Ectodermal cell (in vitro differentiated cells): ENCODE measurements at regions not wholly inside any gene's neighbourhood (a gene's known extent, or its start where the extent isn't known, plus 50 kb on each side); places are given as distances from the start of the nearest gene placed in this dataset.
"Not testable (repeated sequence)": the region's sequence is repeated elsewhere in the genome, so short reads cannot be mapped to it uniquely, and the experiment has no call there.

Source experiments
- H3K27ac ChIP-seq: 2 replicates; pipeline ENCODE4 v1.7.0; 2013; ENCODE audit warnings: mild to moderate bottlenecking, low read depth, low read length; ENCODE audit not compliant: insufficient read depth, poor library complexity, severe bottlenecking
- H3K27me3 ChIP-seq: 2 replicates; pipeline ENCODE4 v1.7.0; 2013; ENCODE audit warnings: mild to moderate bottlenecking, low read length; ENCODE audit not compliant: insufficient read depth, control insufficient read depth, poor library complexity, severe bottlenecking
- H3K36me3 ChIP-seq: one replicate; pipeline ENCODE4 v1.7.0; 2013; ENCODE audit warnings: low read length; ENCODE audit not compliant: control insufficient read depth, insufficient read depth
- H3K4me1 ChIP-seq: one replicate; pipeline ENCODE4 v1.7.0; 2013; ENCODE audit warnings: low read length; ENCODE audit not compliant: control insufficient read depth, insufficient read depth
- H3K4me3 ChIP-seq: 2 replicates; pipeline ENCODE4 v1.7.0; 2013; ENCODE audit warnings: low read depth, low read length, control low read depth; ENCODE audit not compliant: insufficient read depth
- H3K9me3 ChIP-seq: 2 replicates; pipeline ENCODE4 v1.7.0; 2013; ENCODE audit warnings: mild to moderate bottlenecking, low read length, moderate library complexity; ENCODE audit not compliant: control insufficient read depth
- WGBS, 2 experiments: methylation state at CpG; one replicate each; pipeline ENCODE4 v1.1.7; 2013; ENCODE audit warnings: missing lambda C conversion rate in 2 of 2; 5-methylcytosine and 5-hydroxymethylcytosine counted together

DNA sequence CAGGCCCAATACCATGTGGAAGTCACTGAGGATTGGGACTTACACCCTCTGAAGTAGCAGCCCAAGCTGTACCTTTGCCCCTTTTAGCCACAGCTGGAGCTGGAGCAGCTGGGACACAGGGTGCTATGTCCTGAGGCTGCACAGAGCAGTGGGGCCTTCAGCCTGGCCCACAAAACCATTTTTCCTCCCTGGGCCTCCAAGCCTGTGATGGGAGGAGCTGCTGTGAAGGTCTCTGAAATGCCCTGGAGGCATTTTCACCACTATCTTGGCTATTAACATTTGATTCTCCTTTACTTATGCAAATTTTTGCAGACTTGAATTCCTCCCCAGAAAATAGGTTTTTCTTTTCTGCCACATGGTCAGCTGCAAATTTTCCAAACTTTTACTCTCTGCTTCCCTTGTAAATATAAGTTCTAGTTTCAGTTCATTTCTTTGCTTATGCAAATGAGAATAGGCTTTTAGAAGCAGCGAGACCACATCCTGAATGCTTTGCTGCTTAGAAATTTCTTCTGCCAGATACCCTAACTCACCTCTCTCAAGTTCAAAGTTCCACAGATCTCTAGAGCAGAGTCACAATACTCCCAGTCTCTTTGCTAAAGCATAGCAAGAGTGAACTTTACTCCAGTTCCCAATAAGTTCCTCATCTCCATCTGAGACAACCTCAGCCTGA, 213.8 kb upstream of the MGAT5 start:
- H3K36me3 ChIP-seq, result no peaks in the 10 kb centered on the region
- no peaks in the 10 kb centered on the region for H3K9me3 ChIP-seq
- no peaks in the 10 kb centered on the region for H3K27me3 ChIP-seq
- H3K4me3 ChIP-seq, result no peak overlapping the region
- 84 to 92% methylated on average over 1 of the region's 1 CpG for WGBS, 2 experiments
- H3K27ac ChIP-seq, result no peak overlapping the region
- H3K4me1 ChIP-seq, result no peaks in the 10 kb centered on the region

DNA sequence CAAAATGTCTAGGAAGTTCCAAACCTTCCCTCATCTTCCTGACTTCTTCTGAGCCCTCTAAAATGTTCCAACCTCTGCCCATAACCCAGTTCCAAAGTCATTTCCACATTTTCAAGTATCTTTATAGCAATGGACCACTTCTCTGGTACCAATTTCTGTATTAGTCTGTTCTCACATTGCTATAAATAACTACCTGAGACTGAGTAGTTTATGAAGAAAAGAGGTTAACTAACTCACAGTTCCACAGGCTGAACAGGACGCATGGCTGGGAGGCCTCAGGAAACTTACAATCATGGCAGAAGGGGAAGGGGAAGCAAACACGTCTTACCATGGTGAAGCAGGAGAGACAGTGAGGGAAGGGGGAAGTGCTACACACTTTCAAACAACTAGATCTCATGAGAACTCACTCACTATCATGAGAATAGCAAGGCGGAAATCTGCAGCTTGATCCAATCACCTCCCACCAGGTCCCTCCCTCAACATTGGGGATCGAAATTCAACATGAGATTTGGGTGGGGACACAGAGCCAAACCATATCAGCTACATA, 213.2 kb upstream of the MGAT5 start:
- not testable (repeated sequence) for H3K36me3 ChIP-seq, H3K4me1 ChIP-seq, H3K27ac ChIP-seq, H3K4me3 ChIP-seq, H3K27me3 ChIP-seq, H3K9me3 ChIP-seq
- WGBS, 2 experiments, result 85 to 93% methylated on average over 3 to 4 of the region's 4 CpGs

DNA sequence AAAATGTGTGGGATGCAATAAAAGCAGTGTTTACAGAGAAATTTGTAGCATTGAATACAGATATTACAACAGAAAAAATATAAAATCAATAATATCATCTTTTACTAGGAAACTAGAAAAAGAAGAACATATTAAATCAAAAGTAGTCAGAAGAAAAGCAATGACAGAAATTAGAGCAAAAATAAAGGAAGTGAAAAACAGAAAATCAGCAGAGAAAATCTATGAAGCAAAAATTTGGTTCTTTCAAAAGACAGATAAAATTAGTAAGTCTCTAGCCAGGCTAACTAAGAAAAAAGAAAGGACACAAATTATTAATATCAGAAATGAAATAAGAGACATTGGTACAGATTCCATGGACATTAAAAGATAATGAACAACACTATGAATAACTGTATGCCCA, 212.0 kb upstream of the MGAT5 start:
- H3K36me3 ChIP-seq, result no peaks in the 10 kb centered on the region
- no peaks in the 10 kb centered on the region for H3K9me3 ChIP-seq
- H3K4me1 ChIP-seq, result no peaks in the 10 kb centered on the region
- no peak overlapping the region for H3K27ac ChIP-seq
- H3K4me3 ChIP-seq, result no peak overlapping the region
- no peaks in the 10 kb centered on the region for H3K27me3 ChIP-seq

DNA sequence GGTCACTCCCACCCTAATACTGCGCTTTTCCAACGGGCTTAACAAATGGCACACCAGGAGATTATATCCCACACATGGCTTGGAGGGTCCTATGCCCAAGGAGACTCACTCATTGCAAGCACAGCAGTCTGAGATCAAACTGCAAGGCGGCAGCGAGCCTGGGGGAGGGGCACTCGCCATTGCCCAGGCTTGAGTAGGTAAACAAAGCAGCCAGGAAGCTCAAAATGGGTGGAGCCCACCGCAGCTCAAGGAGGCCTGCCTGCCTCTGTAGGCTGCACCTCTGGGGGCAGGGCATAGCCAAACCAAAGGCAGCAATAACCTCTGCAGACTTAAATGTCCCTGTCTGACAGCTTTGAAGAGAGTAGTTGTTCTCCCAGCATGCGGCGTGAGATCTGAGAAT, 210.8 kb upstream of the MGAT5 start:
- H3K4me3 ChIP-seq, H3K9me3 ChIP-seq, H3K27ac ChIP-seq, H3K36me3 ChIP-seq, H3K27me3 ChIP-seq, H3K4me1 ChIP-seq: not testable (repeated sequence)
- 89 to 91% methylated on average over 8 of the region's 8 CpGs for WGBS, 2 experiments

DNA sequence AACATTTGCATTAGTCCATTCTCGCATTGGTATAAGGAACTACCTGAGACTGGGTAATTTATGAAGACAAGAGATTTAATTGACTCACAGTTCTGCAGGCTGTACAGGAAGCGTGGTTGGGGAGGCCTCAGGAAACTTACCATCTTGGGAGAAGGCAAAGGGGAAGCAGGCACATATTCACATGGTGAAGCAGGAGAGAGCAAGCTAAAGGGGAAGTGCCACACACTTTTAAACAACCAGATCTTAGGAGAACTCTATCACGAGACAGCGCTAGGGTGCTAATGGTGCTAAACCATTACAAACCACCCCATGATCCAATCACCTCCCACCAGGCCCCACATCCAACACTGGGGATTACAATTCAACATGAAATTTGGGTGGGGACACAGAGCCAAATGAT, 201.7 kb upstream of the MGAT5 start:
- no peaks in the 10 kb centered on the region for H3K27me3 ChIP-seq
- no peaks in the 10 kb centered on the region for H3K4me1 ChIP-seq
- H3K9me3 ChIP-seq, result no peaks in the 10 kb centered on the region
- no peak overlapping the region for H3K4me3 ChIP-seq
- no peak overlapping the region for H3K27ac ChIP-seq
- WGBS, 2 experiments, result 92 to 96% methylated on average over 4 of the region's 4 CpGs
- H3K36me3 ChIP-seq, result no peaks in the 10 kb centered on the region

DNA sequence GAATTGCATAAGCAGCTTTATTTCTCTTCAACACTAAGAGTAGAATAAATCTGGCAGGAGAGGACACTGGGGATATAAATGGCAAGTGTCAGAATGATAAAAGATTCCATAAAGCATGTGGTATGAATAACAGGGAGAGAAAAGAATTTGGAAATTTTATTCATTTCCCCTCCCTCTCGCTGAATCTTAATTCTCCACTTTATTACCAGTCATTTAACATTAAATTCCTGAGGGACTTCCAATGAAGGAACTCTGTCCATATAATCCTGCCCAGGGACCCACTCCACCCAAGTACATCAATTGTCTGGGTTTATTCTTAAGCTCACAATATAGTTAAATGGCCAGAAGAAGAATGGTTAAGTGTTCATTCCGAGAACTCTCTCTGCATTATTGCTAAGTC, 197.7 kb upstream of the MGAT5 start:
- 75 to 86% methylated on average over 2 of the region's 2 CpGs for WGBS, 2 experiments
- H3K27ac ChIP-seq, result no peak overlapping the region
- no peak overlapping the region for H3K4me3 ChIP-seq
- H3K4me1 ChIP-seq, result no peaks in the 10 kb centered on the region
- no peaks in the 10 kb centered on the region for H3K27me3 ChIP-seq
- no peaks in the 10 kb centered on the region for H3K9me3 ChIP-seq
- H3K36me3 ChIP-seq, result no peaks in the 10 kb centered on the region

DNA sequence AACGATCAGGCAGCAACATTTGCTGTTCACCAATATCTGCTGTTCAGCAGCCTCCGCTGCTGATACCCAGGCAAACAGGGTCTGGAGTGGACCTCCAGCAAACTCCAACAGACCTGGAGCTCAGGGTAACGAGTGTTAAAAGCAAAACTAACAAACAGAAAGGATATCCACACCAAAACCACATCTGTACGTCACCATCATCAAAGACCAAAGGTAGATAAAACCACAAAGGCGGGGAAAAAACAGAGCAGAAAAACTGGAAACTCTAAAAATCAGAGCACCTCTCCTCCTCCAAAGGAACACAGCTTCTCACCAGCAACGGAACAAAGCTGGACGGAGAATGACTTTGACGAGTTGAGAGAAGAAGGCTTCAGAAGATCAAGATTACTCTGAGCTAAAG, 192.8 kb upstream of the MGAT5 start:
- not testable (repeated sequence) for H3K4me3 ChIP-seq, H3K36me3 ChIP-seq, H3K9me3 ChIP-seq, H3K27me3 ChIP-seq, H3K27ac ChIP-seq, H3K4me1 ChIP-seq
- 94 to 96% methylated on average over 7 to 8 of the region's 8 CpGs for WGBS, 2 experiments

DNA sequence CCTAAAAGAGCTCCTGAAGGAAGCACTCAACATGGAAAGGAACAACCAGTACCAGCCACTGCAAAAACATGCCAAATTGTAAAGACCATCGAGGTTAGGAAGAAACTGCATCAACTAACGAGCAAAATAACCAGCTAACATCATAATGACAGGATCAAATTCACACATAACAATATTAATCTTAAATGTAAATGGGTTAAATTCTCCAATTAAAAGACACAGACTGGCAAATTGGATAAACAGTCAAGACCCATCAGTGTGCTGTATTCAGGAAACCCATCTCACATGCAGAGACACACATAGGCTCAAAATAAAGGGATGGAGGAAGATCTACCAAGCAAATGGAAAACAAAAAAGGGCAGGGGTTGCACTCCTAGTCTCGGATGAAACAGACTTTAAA, 191.6 kb upstream of the MGAT5 start:
- 92 to 97% methylated on average over 2 to 3 of the region's 3 CpGs for WGBS, 2 experiments
- H3K36me3 ChIP-seq, H3K27me3 ChIP-seq, H3K27ac ChIP-seq, H3K4me1 ChIP-seq, H3K4me3 ChIP-seq, H3K9me3 ChIP-seq: not testable (repeated sequence)

DNA sequence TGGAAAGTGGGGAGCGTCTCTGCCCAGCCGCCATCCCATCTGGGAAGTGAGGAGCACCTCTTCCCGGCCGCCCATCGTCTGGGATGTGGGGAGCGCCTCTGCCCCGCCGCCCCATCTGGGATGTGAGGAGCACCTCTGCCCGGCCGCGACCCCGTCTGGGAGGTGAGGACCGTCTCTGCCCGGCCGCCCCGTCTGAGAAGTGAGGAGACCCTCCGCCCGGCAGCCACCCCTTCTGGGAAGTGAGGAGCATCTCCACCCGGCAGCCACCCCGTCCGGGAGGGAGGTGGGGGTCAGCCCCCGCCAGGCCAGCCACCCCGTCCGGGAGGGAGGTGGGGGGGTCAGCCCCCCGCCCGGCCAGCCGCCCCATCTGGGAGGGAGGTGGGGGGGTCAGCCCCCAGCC, 190.0 kb upstream of the MGAT5 start:
- H3K9me3 ChIP-seq, H3K27ac ChIP-seq, H3K4me1 ChIP-seq, H3K4me3 ChIP-seq, H3K36me3 ChIP-seq, H3K27me3 ChIP-seq: not testable (repeated sequence)
- 98% methylated on average over 25 to 27 of the region's 27 CpGs for WGBS, 2 experiments

DNA sequence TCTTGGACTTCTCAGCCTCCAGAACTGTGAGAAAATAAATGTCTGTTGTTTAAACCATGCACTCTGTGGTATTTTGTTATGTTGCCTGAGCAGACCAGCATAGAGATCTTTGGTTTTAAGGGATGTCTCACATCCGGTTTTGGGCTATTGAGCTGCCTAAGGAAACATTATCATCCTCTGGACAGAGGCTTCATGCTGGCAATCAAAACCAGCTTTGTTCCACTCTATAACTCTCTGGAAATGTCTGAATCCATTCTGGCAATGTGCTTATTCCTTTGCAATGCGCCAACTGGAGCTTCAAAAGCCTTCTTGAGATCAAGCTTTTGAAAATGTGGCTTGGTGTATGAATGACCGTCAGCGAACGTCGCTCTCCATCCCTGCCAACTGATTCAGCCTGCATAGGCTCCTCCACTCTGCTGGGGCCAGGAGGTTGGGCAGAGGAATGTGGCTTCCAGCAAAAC, 183.6 kb upstream of the MGAT5 start:
- H3K9me3 ChIP-seq, result no peaks in the 10 kb centered on the region
- WGBS, 2 experiments, result 93 to 99% methylated on average over 6 of the region's 6 CpGs
- H3K27ac ChIP-seq, result no peak overlapping the region
- no peaks in the 10 kb centered on the region for H3K27me3 ChIP-seq
- H3K4me3 ChIP-seq, result no peak overlapping the region
- no peaks in the 10 kb centered on the region for H3K4me1 ChIP-seq
- H3K36me3 ChIP-seq, result no peaks in the 10 kb centered on the region

DNA sequence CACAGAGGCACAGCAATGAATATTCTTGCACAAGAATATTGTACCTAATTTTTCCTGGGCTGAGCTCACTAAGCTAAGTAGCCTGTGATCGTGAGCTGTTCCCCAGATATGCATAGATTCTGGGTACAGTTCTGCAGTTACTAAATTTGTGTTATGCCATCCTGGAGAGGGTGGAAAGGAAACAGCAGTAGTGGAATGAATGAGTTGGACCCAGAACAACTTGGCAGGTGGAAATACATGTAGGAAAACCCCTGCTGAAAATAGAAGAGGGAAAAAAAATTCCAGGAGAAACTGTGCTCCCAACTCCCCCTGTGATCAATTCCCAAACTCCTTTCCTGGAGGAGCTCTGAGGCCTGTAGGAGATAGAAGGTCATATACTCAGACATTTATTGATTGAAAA, 181.5 kb upstream of the MGAT5 start:
- Histone ChIP-seq H3K4me3 (no peak overlapping the region), H3K9me3 (peaks cover 3% of the 10 kb centered on the region), H3K27me3 (no peaks in the 10 kb centered on the region), H3K27ac (no peak overlapping the region), H3K4me1 (no peaks in the 10 kb centered on the region), H3K36me3 (no peaks in the 10 kb centered on the region)
- WGBS, 2 experiments, result 83 to 98% methylated on average over 1 of the region's 1 CpG
